ENCODE measurements at regions not wholly inside any gene's neighbourhood (a gene's known extent, or its start where the extent isn't known, plus 50 kb on each side); places are given as distances from the start of the nearest gene placed in this dataset.
"Not testable (repeated sequence)": the region's sequence is repeated elsewhere in the genome, so short reads cannot be mapped to it uniquely, and the experiment has no call there.

DNA sequence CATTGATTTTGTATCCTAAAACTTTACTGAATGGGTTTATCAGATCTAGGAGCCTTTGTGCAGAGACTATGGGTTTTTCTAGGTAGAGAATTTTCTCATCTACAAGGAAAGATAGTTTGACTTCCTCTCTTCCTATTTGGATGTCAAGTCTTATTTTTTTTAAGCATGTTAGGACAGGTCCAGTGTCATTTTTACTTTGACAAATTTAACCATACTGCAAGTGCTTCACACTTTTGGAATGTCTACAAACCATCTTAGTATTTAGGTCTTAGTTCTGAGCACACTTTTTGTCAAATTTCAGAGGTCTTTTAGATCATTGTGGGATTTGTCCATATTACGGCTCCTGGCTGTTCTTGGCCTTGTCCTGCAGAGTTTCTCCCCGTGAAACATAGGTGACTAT, 715.2 kb upstream of the RAG2 start:
- H3K36me3 ChIP-seq (ENCODE audit: insufficient read depth, low read length) = no peaks in the 10 kb centered on the region
- no peaks in the 10 kb centered on the region for H3K4me1 ChIP-seq (ENCODE audit: insufficient read depth, low read length)
- H3K27me3 ChIP-seq (ENCODE audit: insufficient read depth, low read length) = no peaks in the 10 kb centered on the region
- H2AFZ ChIP-seq (ENCODE audit: low read depth, low read length) = no peak overlapping the region
- no peak overlapping the region for H3K4me3 ChIP-seq (ENCODE audit: low read length)
- H3K9me3 ChIP-seq (ENCODE audit: low read length) = no peaks in the 10 kb centered on the region

DNA sequence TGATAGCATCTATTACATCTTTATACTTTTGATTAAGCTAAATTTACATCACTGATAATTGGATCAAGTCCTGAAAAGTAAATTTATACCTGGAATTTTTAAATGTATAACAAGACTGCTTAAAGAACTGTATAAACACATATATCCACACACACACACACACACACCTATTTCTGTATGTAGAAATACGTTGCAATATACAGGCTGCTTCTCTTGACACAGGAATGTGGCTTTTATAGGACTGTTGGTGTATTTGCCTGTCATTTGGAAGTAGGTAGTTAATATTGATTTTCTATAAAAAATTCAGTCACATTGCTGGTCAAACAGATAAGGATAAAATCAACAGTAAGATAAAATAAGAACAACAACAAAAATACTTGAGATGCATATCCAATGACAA, 708.5 kb upstream of the RAG2 start:
- Histone ChIP-seq H3K9me3 (ENCODE audit: low read length) (no peaks in the 10 kb centered on the region), H3K4me3 (ENCODE audit: low read length) (no peak overlapping the region), H3K36me3 (ENCODE audit: insufficient read depth, low read length) (no peaks in the 10 kb centered on the region), H3K27me3 (ENCODE audit: insufficient read depth, low read length) (no peaks in the 10 kb centered on the region), H2AFZ (ENCODE audit: low read depth, low read length) (no peak overlapping the region), H3K4me1 (ENCODE audit: insufficient read depth, low read length) (no peaks in the 10 kb centered on the region)

DNA sequence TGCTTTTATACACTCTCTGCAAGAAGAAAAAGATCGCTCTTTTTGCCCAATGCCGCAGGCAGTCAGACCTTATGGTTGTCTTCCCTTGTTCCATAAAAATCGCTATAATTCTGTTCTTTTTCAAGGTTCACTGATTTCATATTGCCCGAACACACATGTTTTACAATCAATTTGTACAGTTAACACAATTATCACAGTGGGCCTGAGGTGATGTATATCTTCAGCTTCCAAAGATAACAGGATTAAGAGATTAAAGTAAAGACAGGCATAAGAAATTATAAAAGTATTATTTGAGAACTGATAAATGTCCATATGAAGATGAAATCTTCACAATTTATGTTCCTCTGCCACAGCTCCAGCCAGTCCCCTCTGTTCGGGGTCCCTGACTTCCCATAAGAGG, 703.4 kb upstream of the RAG2 start:
- H3K27me3 ChIP-seq (ENCODE audit: insufficient read depth, low read length); H3K4me1 ChIP-seq (ENCODE audit: insufficient read depth, low read length); H3K36me3 ChIP-seq (ENCODE audit: insufficient read depth, low read length); H2AFZ ChIP-seq (ENCODE audit: low read depth, low read length); H3K4me3 ChIP-seq (ENCODE audit: low read length); H3K9me3 ChIP-seq (ENCODE audit: low read length): not testable (repeated sequence)

DNA sequence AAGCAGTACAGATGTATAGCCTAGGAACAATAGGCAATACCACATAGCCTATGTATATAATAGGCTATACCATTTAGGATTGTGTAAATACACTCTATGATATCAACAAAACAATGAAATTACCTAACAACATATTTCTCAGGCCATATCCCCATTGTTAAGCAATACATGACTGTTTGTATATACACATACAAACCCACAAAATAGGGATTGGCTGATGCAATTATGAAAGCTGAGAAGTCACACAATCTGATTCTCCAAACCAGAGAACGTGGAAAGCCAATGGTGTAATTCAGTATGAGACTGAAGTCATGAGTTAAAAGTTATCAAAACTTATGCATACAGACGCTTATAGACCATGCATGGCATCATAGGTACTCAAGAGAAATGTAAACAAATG, 700.1 kb upstream of the RAG2 start:
- H2AFZ ChIP-seq (ENCODE audit: low read depth, low read length) = no peak overlapping the region
- H3K36me3 ChIP-seq (ENCODE audit: insufficient read depth, low read length) = no peaks in the 10 kb centered on the region
- H3K4me1 ChIP-seq (ENCODE audit: insufficient read depth, low read length) = no peaks in the 10 kb centered on the region
- no peak overlapping the region for H3K4me3 ChIP-seq (ENCODE audit: low read length)
- H3K27me3 ChIP-seq (ENCODE audit: insufficient read depth, low read length) = no peaks in the 10 kb centered on the region
- H3K9me3 ChIP-seq (ENCODE audit: low read length) = no peaks in the 10 kb centered on the region

DNA sequence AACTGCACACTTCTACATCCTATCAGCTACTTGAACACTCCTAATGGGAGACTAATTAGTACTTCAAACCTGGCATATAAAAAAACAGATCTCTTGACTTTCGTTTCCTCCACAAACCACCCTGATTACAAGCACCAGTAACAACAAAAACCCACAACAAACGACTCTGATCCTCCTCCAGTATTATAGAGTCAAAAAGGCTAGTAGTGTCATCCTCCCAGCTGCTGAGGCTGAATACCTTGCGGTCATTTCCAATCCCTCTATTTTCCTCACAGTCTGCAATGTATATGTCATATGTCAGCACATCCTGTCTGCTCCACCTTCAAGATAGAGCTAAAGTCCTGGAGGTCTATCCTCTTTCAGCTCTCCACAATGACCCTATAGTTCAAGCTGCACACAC, 688.9 kb upstream of the RAG2 start:
- no peaks in the 10 kb centered on the region for H3K9me3 ChIP-seq (ENCODE audit: low read length)
- H3K4me1 ChIP-seq (ENCODE audit: insufficient read depth, low read length) = no peaks in the 10 kb centered on the region
- H3K36me3 ChIP-seq (ENCODE audit: insufficient read depth, low read length) = no peaks in the 10 kb centered on the region

DNA sequence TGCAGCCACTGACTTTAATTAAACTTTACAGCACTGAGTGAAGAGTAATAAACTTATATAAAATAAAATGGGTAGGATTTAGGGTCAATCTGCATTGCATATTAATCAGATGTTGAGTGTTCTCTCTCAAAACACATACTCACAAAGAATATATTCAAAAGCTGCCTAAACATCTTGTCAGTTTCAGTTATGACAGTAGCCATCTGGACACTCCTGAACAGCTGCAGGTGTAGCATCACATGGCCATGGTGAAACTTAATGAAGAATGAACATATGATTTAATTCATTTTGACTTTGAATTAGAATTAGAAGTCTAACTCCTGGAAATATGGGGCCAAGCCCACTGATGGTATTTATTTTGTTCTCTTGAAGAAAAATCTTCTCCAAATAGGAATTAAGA, 684.3 kb upstream of the RAG2 start:
- no peaks in the 10 kb centered on the region for H3K4me1 ChIP-seq (ENCODE audit: insufficient read depth, low read length)
- no peaks in the 10 kb centered on the region for H3K36me3 ChIP-seq (ENCODE audit: insufficient read depth, low read length)
- no peak overlapping the region for H3K4me3 ChIP-seq (ENCODE audit: low read length)
- no peaks in the 10 kb centered on the region for H3K27me3 ChIP-seq (ENCODE audit: insufficient read depth, low read length)
- no peaks in the 10 kb centered on the region for H3K9me3 ChIP-seq (ENCODE audit: low read length)
- no peak overlapping the region for H2AFZ ChIP-seq (ENCODE audit: low read depth, low read length)

More for the DNA sequence above, 688.9 kb upstream of the RAG2 start:
- Histone ChIP-seq H3K4me3 (ENCODE audit: low read length) (no peak overlapping the region), H2AFZ (ENCODE audit: low read depth, low read length) (no peak overlapping the region), H3K27me3 (ENCODE audit: insufficient read depth, low read length) (no peaks in the 10 kb centered on the region)

DNA sequence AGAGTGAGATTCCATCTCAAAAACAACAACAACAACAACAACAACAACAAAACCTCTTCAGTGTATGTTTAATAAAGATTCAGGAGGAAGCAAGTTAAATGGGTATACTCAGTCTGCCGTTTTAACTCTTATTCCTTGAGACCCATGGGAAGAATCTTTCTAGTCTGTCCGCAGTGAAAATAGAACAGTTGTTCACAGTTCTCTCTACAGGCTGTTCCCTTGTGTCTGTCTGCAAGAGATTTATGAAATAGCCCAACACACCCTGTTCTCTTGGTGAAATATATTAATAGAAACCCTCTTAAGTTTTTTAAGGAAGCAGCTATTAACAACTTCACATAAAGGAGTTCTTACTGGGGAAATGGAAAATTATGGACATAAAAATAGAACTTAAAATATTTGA, 682.2 kb upstream of the RAG2 start:
- no peaks in the 10 kb centered on the region for H3K27me3 ChIP-seq (ENCODE audit: insufficient read depth, low read length)
- H3K36me3 ChIP-seq (ENCODE audit: insufficient read depth, low read length) = no peaks in the 10 kb centered on the region
- H3K4me1 ChIP-seq (ENCODE audit: insufficient read depth, low read length) = no peaks in the 10 kb centered on the region
- no peak overlapping the region for H3K4me3 ChIP-seq (ENCODE audit: low read length)
- H2AFZ ChIP-seq (ENCODE audit: low read depth, low read length) = no peak overlapping the region
- H3K9me3 ChIP-seq (ENCODE audit: low read length) = no peaks in the 10 kb centered on the region

DNA sequence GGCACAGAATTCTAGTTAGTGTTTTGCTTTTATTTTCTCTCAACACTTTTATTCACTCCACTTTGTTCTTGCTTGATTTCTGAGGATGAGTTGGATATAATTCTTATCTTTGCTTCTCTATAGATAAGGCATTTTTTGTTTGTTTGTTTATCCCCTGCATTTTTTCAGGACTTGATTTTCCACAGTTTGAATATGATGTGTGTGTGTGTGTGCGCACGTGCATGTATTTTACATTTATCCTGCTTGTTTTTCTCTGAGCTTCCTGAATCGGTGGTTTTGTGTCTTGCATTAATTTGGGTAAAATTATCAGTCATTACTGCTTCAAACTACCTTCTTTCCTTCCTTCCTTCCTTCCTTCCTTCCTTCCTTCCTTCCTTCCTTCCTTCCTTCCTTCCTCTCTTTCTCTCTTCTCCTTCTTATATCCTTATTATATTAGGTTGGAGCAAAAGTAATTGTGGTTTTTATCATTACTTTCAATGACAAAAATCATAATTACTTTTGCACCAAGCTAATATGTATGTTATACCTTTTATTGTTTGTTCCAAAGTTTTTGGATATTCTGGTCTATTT, 679.9 kb upstream of the RAG2 start:
- Histone ChIP-seq H3K36me3 (ENCODE audit: insufficient read depth, low read length) (no peaks in the 10 kb centered on the region), H3K9me3 (ENCODE audit: low read length) (no peaks in the 10 kb centered on the region), H2AFZ (ENCODE audit: low read depth, low read length) (no peak overlapping the region), H3K4me1 (ENCODE audit: insufficient read depth, low read length) (no peaks in the 10 kb centered on the region), H3K27me3 (ENCODE audit: insufficient read depth, low read length) (no peaks in the 10 kb centered on the region), H3K4me3 (ENCODE audit: low read length) (no peak overlapping the region)

DNA sequence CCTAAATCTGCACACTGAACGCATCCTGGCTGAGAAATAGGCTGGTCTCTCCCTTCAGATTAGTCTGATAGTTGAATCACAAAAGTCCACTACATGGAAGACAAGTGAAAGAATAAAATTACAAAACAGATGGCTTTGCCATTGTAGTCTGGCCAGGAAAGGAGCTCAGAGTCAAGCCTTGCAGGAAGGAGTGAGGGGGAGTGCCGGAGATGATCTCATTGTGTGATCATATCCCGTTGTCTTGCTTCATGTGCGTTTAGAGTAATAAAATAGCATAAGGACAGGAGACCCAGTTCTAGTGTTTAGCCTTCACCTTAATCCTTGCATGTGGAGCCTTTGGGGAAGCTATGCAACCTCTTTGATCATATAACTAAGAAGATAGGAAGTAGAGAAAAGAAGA, 666.7 kb upstream of the RAG2 start:
- no peaks in the 10 kb centered on the region for H3K36me3 ChIP-seq (ENCODE audit: insufficient read depth, low read length)
- H3K4me3 ChIP-seq (ENCODE audit: low read length) = no peak overlapping the region
- H2AFZ ChIP-seq (ENCODE audit: low read depth, low read length) = no peak overlapping the region
- H3K4me1 ChIP-seq (ENCODE audit: insufficient read depth, low read length) = no peaks in the 10 kb centered on the region
- no peaks in the 10 kb centered on the region for H3K9me3 ChIP-seq (ENCODE audit: low read length)
- H3K27me3 ChIP-seq (ENCODE audit: insufficient read depth, low read length) = no peaks in the 10 kb centered on the region

DNA sequence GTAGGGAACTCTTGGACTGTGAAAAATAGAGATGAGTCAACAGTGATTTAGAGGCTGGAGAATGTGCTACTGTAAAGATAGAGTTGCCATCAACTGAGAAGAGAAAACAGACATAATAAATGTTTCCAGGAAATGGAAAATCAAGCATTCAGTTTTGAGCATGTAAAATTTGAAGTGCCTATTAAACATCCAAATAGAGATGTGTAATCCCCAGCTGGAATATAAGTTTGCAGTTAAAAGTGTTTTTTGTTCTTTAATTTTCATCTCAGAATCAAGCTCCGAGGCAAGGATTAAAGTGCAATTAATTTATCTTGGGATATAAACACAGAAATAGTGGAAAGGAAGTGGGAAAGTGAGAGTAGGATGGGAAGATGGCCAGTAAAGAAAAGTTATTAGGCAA, 666.0 kb upstream of the RAG2 start:
- Histone ChIP-seq H3K4me1 (ENCODE audit: insufficient read depth, low read length) (no peaks in the 10 kb centered on the region), H3K27me3 (ENCODE audit: insufficient read depth, low read length) (no peaks in the 10 kb centered on the region), H3K4me3 (ENCODE audit: low read length) (no peak overlapping the region), H3K36me3 (ENCODE audit: insufficient read depth, low read length) (no peaks in the 10 kb centered on the region), H2AFZ (ENCODE audit: low read depth, low read length) (no peak overlapping the region), H3K9me3 (ENCODE audit: low read length) (no peaks in the 10 kb centered on the region)

DNA sequence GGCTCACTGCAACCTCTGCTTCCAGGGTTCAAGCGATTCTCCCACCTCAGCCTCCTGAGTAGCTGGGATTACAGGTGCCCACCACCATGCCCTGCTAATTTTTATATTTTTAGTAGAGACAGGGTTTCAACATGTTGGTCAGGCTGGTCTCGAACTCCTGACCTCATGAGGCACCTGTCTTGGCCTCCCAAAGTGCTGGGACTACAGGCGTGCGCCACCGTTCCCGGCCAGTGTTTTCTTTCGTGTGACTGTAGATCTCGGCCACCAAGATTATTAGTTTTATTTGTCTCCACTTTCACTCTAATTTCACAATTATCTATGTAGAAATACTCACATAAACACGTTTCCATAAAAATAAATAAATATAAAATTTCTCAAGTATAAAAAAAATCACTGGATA, 665.4 kb upstream of the RAG2 start:
- H3K9me3 ChIP-seq (ENCODE audit: low read length); H3K4me1 ChIP-seq (ENCODE audit: insufficient read depth, low read length); H2AFZ ChIP-seq (ENCODE audit: low read depth, low read length); H3K27me3 ChIP-seq (ENCODE audit: insufficient read depth, low read length); H3K36me3 ChIP-seq (ENCODE audit: insufficient read depth, low read length); H3K4me3 ChIP-seq (ENCODE audit: low read length): not testable (repeated sequence)

DNA sequence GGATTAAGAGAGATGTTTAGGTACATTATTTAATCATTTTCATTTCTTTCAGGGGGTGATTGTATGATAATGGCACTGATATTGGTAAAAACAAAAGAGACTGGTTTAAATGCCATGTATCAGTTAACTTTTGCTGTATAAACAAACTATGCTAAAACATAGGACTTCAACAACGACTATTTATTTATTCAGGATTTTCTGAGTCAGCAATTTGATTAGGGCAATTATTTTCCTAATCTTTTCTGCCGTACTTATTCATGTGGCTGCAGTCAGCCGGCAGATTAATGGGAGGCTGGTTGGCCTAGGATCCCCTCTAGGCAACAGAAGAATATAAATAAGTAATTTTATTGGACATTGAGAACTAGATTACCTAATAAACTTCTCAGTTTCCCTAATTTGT, 661.7 kb upstream of the RAG2 start:
- H3K36me3 ChIP-seq (ENCODE audit: insufficient read depth, low read length) = no peaks in the 10 kb centered on the region
- no peaks in the 10 kb centered on the region for H3K27me3 ChIP-seq (ENCODE audit: insufficient read depth, low read length)
- no peaks in the 10 kb centered on the region for H3K9me3 ChIP-seq (ENCODE audit: low read length)
- H3K4me3 ChIP-seq (ENCODE audit: low read length) = no peak overlapping the region
- no peak overlapping the region for H2AFZ ChIP-seq (ENCODE audit: low read depth, low read length)
- H3K4me1 ChIP-seq (ENCODE audit: insufficient read depth, low read length) = no peaks in the 10 kb centered on the region

DNA sequence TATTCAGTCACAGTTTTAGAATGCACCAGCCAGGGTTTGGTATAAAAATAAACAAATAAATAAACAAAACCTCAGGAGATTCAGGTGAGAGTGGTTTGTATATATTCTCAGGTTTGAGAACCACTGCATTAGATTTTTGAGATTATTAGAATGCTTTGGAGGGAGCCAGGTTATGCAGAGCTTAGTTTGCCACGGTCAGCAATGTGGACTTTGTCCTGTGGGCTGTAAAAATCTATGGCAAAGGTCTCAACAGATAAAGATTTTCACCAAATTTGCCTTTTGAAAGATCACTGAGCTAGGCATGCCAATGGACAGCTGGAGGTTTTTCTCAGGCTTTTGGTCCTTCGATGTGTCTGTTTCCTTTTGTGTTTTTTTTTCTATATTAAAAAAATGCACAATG, 650.1 kb upstream of the RAG2 start:
- Histone ChIP-seq H3K27me3 (ENCODE audit: insufficient read depth, low read length) (no peaks in the 10 kb centered on the region), H2AFZ (ENCODE audit: low read depth, low read length) (no peak overlapping the region), H3K4me3 (ENCODE audit: low read length) (no peak overlapping the region), H3K4me1 (ENCODE audit: insufficient read depth, low read length) (no peaks in the 10 kb centered on the region), H3K36me3 (ENCODE audit: insufficient read depth, low read length) (no peaks in the 10 kb centered on the region), H3K9me3 (ENCODE audit: low read length) (no peaks in the 10 kb centered on the region)

DNA sequence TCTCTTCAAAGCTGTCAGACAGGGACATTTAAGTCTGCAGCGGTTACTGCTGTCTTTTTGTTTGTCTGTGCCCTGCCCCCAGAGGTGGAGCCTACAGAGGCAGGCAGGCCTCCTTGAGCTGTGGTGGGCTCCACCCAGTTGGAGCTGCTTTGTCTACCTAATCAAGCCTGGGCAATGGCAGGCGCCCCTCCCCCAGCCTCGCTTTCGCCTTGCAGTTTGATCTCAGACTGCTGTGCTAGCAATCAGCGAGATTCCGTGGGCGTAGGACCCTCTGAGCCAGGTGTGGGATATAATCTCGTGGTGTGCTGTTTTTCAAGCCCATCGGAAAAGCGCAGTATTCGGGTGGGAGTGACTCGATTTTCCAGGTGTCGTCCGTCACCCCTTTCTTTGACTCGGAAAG, 648.1 kb upstream of the RAG2 start:
- not testable (repeated sequence) for H3K4me1 ChIP-seq (ENCODE audit: insufficient read depth, low read length); H3K27me3 ChIP-seq (ENCODE audit: insufficient read depth, low read length); H3K4me3 ChIP-seq (ENCODE audit: low read length); H2AFZ ChIP-seq (ENCODE audit: low read depth, low read length); H3K9me3 ChIP-seq (ENCODE audit: low read length); H3K36me3 ChIP-seq (ENCODE audit: insufficient read depth, low read length)
